GM12878 (cell line): ENCODE measurements at regions not wholly inside any gene's neighbourhood (a gene's known extent, or its start where the extent isn't known, plus 50 kb on each side); places are given as distances from the start of the nearest gene placed in this dataset.

Experiments used
- ATAC-seq: fragments of 200-7000 bp; cut with Tn5 transposase; 3 replicates; pipeline ENCODE4 v1.9.1; 2020; ENCODE audit warnings: mild to moderate bottlenecking, moderate library complexity
- BruUV-seq: library from RNA; stranded (reverse); fragments of 400-500 nt; replicated peaks from 2 replicates; lab custom pipeline; 2021; lab: Mats Ljungman, UMichigan
- CTCF ChIA-PET: fragments of 300-600 bp; sonication (Branson Sonifier 250); formaldehyde crosslinking; extraction: SDS; loops from one replicate; lab custom pipeline; 2021; ENCODE audit warnings: inconsistent platforms; lab: Yijun Ruan, JAX
- POLR2A ChIA-PET: fragments of 350-600 bp; formaldehyde crosslinking; extraction: SDS; loops from one replicate; lab custom pipeline; 2021; ENCODE audit warnings: inconsistent platforms; lab: Charles Lee
- RAD21 ChIA-PET: fragments of 300-600 bp; sonication (Branson Sonifier 250); formaldehyde crosslinking; loops from one replicate; lab custom pipeline; 2023; ENCODE audit warnings: antibody characterized with exemption; ENCODE audit not compliant: unreplicated experiment; lab: Charles Lee
- SMC1A ChIA-PET: fragments of 300-600 bp; sonication (Branson Sonifier 250); formaldehyde crosslinking; loops from one replicate; lab custom pipeline; 2023; ENCODE audit not compliant: unreplicated experiment, uncharacterized antibody; lab: Charles Lee
- DNase-seq: peaks from one replicate; pipeline ENCODE4 v3.0.0-alpha.2; 2011; ENCODE audit warnings: low read depth, low spot score
- FAIRE-seq: peaks from 3 replicates; lab custom pipeline; 2011; peaks lifted over from hg19 to GRCh38; lab: Jason Lieb, UNC
- H2AFZ ChIP-seq: 2 replicates; pipeline ENCODE4 v1.6.0; 2011; ENCODE audit warnings: low read depth, low read length, control low read depth; ENCODE audit not compliant: control insufficient read depth
- H3K27ac ChIP-seq: 2 replicates; pipeline ENCODE4 v1.5.1; 2011; ENCODE audit warnings: control low read depth; ENCODE audit not compliant: control insufficient read depth, insufficient read depth
- H3K27me3 ChIP-seq, 2 experiments: replicated peaks in 1 of 2; 2 replicates each; pipeline versions ENCODE4 v1.6.0 to v1.6.1; 2011; ENCODE audit warnings: low read length in 1 of 2; ENCODE audit not compliant: control insufficient read depth in 2 of 2, insufficient read depth in 2 of 2
- H3K36me3 ChIP-seq, 2 experiments: 2 replicates each; pipeline ENCODE4 v1.5.1; 2011; ENCODE audit warnings: low read length in 1 of 2; ENCODE audit not compliant: control insufficient read depth in 2 of 2, insufficient read depth in 2 of 2
- H3K4me1 ChIP-seq: 2 replicates; pipeline ENCODE4 v1.6.1; 2011; ENCODE audit warnings: mild to moderate bottlenecking, low read length, moderate library complexity, mixed read lengths; ENCODE audit not compliant: control insufficient read depth, insufficient read depth
- H3K4me2 ChIP-seq: 2 replicates; pipeline ENCODE4 v1.6.0; 2011; ENCODE audit warnings: control low read depth; ENCODE audit not compliant: control insufficient read depth, insufficient read depth
- H3K4me3 ChIP-seq: fragments of 200-600 bp; sonication (generic); 2 replicates; pipeline ENCODE4 v1.5.1; 2016
- H3K79me2 ChIP-seq: 2 replicates; pipeline ENCODE4 v1.6.0; 2011; ENCODE audit warnings: low read length; ENCODE audit not compliant: control insufficient read depth, insufficient read depth
- H3K9ac ChIP-seq: 2 replicates; pipeline ENCODE4 v1.8.0; 2011; ENCODE audit warnings: low read length, control low read depth, mixed read lengths; ENCODE audit not compliant: control insufficient read depth, insufficient read depth
- H3K9me3 ChIP-seq: replicated peaks from 3 replicates; pipeline ENCODE4 v1.5.1; 2011; ENCODE audit warnings: mild to moderate bottlenecking, low read length; ENCODE audit not compliant: control insufficient read depth, insufficient read depth
- H4K20me1 ChIP-seq: 2 replicates; pipeline ENCODE4 v1.6.0; 2011; ENCODE audit not compliant: control insufficient read depth, insufficient read depth
- BHLHE40 ChIP-seq, 2 experiments: fragments of 450-650 bp in 1 of 2; IDR thresholded peaks; 2 replicates each; pipeline ENCODE4 v1.6.1; 2011 to 2017; ENCODE audit warnings: low read depth in 2 of 2, borderline replicate concordance in 1 of 2, improper control_type of control experiment in 1 of 2, low read length in 1 of 2, mild to moderate bottlenecking in 1 of 2
- GABPA ChIP-seq: IDR thresholded peaks from 2 replicates; pipeline ENCODE4 v1.6.1; 2014; ENCODE audit warnings: antibody characterized with exemption, low read depth, mild to moderate bottlenecking, inconsistent platforms
- MXI1 ChIP-seq: fragments of 150-350 bp; IDR thresholded peaks from 2 replicates; pipeline ENCODE4 v1.6.1; 2011; ENCODE audit warnings: low read depth, mild to moderate bottlenecking, inconsistent platforms, low read length, improper control_type of control experiment
- NR2C1 ChIP-seq: fragments of 450-650 bp; IDR thresholded peaks from 2 replicates; pipeline ENCODE4 v1.6.1; 2017; ENCODE audit warnings: antibody characterized with exemption, mild to moderate bottlenecking, moderate library complexity
- NR2C2 ChIP-seq: IDR thresholded peaks from 2 replicates; pipeline ENCODE4 v1.6.1; 2011; ENCODE audit warnings: borderline replicate concordance, low read depth; ENCODE audit not compliant: control insufficient read depth, insufficient read length
- POU2F2 ChIP-seq: IDR thresholded peaks from 3 replicates; pipeline ENCODE4 v1.6.1; 2011; ENCODE audit warnings: low read depth, mild to moderate bottlenecking, low read length, borderline replicate concordance
- RELB ChIP-seq: fragments of 450-650 bp; IDR thresholded peaks from 2 replicates; pipeline ENCODE4 v1.6.1; 2017; ENCODE audit warnings: low read depth, mild to moderate bottlenecking, moderate library complexity
- RUNX3 ChIP-seq: IDR thresholded peaks from 2 replicates; pipeline ENCODE4 v1.6.1; 2012; ENCODE audit warnings: low read length, inconsistent platforms
- SMAD5 ChIP-seq: IDR thresholded peaks from 2 replicates; pipeline ENCODE4 v1.6.1; 2016; ENCODE audit warnings: antibody characterized with exemption, low read depth
- SUZ12 ChIP-seq: fragments of 200-600 bp; sonication (generic); IDR thresholded peaks from one replicate; pipeline ENCODE4 v1.6.1; 2018; ENCODE audit warnings: antibody characterized with exemption, mild to moderate bottlenecking; ENCODE audit not compliant: unreplicated experiment
- TBL1XR1 ChIP-seq: IDR thresholded peaks from 2 replicates; pipeline ENCODE4 v1.6.1; 2012; ENCODE audit warnings: low read depth, low read length, improper control_type of control experiment
- ZNF592 ChIP-seq: fragments of 450-650 bp; IDR thresholded peaks from 2 replicates; pipeline ENCODE4 v1.6.1; 2017; ENCODE audit warnings: mild to moderate bottlenecking, moderate library complexity
- WGBS: methylation state at CpG from one replicate; pipeline ENCODE4 v1.1.6; 2016; ENCODE audit warnings: low lambda C conversion rate; ENCODE audit not compliant: insufficient replicate concordance, insufficient coverage; ENCODE audit errors: missing lambda C conversion rate; 5-methylcytosine and 5-hydroxymethylcytosine counted together
- in situ Hi-C: fragments of 300-500 bp; cut with MboI; formaldehyde crosslinking; loops from 9 replicates; pipeline ENCODE4 v1.14.3; 2018; ENCODE audit warnings: mixed read lengths
- intact Hi-C: fragments of 100-400 bp; cut with micrococcal nuclease; formaldehyde crosslinking; loops from one replicate; pipeline ENCODE4 v1.14.2; 2022; ENCODE audit not compliant: unreplicated experiment

GRCh38 chr5:7053125-7053524, 339.9 kb downstream of the TENT4A start:
- DNase-seq (no peak), FAIRE-seq (no peak), ATAC-seq (no peak)
- ChIA-PET POLR2A (no interaction called here), CTCF (no interaction called here), SMC1A (no interaction called here), RAD21 (no interaction called here)
- TF ChIP-seq NR2C2 (no peak), BHLHE40 (IDR thresholded peaks at IDR 0.05; ENCODE audit: borderline replicate concordance in 1 of 2, low read depth in 2 of 2, low read length in 1 of 2) (no peak), GABPA (no peak), SUZ12 (no peak)
- Histone ChIP-seq H4K20me1 (no peaks in the 10 kb centered on the region), H3K27ac (no peak overlapping the region), H3K9me3 (no peaks in the 10 kb centered on the region), H3K36me3 (no peaks in the 10 kb centered on the region), H3K4me2 (no peak overlapping the region), H3K79me2 (no peaks in the 10 kb centered on the region), H3K4me3 (no peak overlapping the region), H3K9ac (no peak overlapping the region), H3K27me3 (no peaks in the 10 kb centered on the region), H2AFZ (no peak overlapping the region), H3K4me1 (no peaks in the 10 kb centered on the region)
- in situ Hi-C loops, result no loop called here
- no TSS peak for BruUV-seq
- intact Hi-C loops, result no loop called here

- SMC1A ChIA-PET, result no interaction called here
- H3K27me3 ChIP-seq, result no peaks in the 10 kb centered on the region
- RAD21 ChIA-PET, result no interaction called here
- no peaks in the 10 kb centered on the region for H3K9me3 ChIP-seq
- 43% methylated on average over 3 of the region's 3 CpGs for WGBS
- no peak overlapping the region for H3K4me2 ChIP-seq
- no peak overlapping the region for H3K9ac ChIP-seq
- H3K27ac ChIP-seq, result no peak overlapping the region
- no peaks in the 10 kb centered on the region for H4K20me1 ChIP-seq
- no peak overlapping the region for H2AFZ ChIP-seq
- in situ Hi-C loops, result no loop called here
- no peaks in the 10 kb centered on the region for H3K36me3 ChIP-seq
- TF ChIP-seq MXI1 (no peak), ZNF592 (no peak), SMAD5 (no peak), TBL1XR1 (no peak), RUNX3 (no peak), RELB (no peak), POU2F2 (no peak), NR2C1 (no peak)
- CTCF ChIA-PET, result no interaction called here
- DNase-seq, result no peak
- intact Hi-C loops, result no loop called here
- H3K79me2 ChIP-seq, result no peaks in the 10 kb centered on the region
- FAIRE-seq, result no peak
- no peaks in the 10 kb centered on the region for H3K4me1 ChIP-seq
- no TSS peak for BruUV-seq
- ATAC-seq, result no peak
- POLR2A ChIA-PET, result no interaction called here
- no peak overlapping the region for H3K4me3 ChIP-seq
These were observed 340.4 kb downstream of the TENT4A start for GRCh38 chr5:7053528-7054209.
